ENCODE measurements at regions not wholly inside any gene's neighbourhood (a gene's known extent, or its start where the extent isn't known, plus 50 kb on each side); places are given as distances from the start of the nearest gene placed in this dataset.

GRCh38 chr20:59519707-59520014 is 84.7 kb upstream of the PHACTR3 start:
- H3K4me3 ChIP-seq (ENCODE audit: low read length): no peak overlapping the region
- no peaks in the 10 kb centered on the region for H3K9me3 ChIP-seq (ENCODE audit: control insufficient read depth, low read depth, low read length)
- no peak for DNase-seq
- no peak overlapping the region for H3K27ac ChIP-seq (ENCODE audit: low read length)
- H3K36me3 ChIP-seq (ENCODE audit: control insufficient read depth, insufficient read depth, low read length): no peaks in the 10 kb centered on the region
- H3K27me3 ChIP-seq (ENCODE audit: control insufficient read depth, insufficient read depth, low read length): peaks cover 7% of the 10 kb centered on the region
- H3K4me1 ChIP-seq (ENCODE audit: control insufficient read depth, insufficient read depth, low read length): peaks cover 4% of the 10 kb centered on the region
- no CpG with 5 or more reads among the region's 1 CpG for WGBS (ENCODE audit: insufficient coverage, low lambda C conversion rate)

DNA sequence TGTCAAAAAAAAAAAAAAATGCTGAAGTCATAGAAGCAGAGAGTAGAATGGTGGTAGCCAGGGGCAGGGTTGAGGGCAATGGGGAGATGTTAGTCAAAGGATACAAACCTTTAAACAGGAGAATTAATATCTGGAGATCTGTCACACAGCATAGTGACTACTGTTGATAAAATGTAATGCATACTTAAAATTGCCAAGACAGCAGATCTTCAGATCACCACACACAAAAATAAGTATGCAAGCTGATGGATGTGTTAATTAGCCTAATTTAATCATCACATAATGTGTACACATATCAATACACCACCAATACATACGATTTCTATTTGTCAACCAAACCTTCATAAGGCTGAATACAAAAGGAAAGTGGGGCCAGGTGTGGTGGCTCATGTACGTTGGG is 83.5 kb upstream of the PHACTR3 start:
- no peaks in the 10 kb centered on the region for H3K36me3 ChIP-seq (ENCODE audit: control insufficient read depth, insufficient read depth, low read length)
- peaks cover 5% of the 10 kb centered on the region for H3K27me3 ChIP-seq (ENCODE audit: control insufficient read depth, insufficient read depth, low read length)
- no peak for DNase-seq
- no peaks in the 10 kb centered on the region for H3K9me3 ChIP-seq (ENCODE audit: control insufficient read depth, low read depth, low read length)
- no peaks in the 10 kb centered on the region for H3K4me1 ChIP-seq (ENCODE audit: control insufficient read depth, insufficient read depth, low read length)
- no peak overlapping the region for H3K27ac ChIP-seq (ENCODE audit: low read length)
- H3K4me3 ChIP-seq (ENCODE audit: low read length): no peak overlapping the region
- no CpG with 5 or more reads among the region's 2 CpGs for WGBS (ENCODE audit: insufficient coverage, low lambda C conversion rate)

DNA sequence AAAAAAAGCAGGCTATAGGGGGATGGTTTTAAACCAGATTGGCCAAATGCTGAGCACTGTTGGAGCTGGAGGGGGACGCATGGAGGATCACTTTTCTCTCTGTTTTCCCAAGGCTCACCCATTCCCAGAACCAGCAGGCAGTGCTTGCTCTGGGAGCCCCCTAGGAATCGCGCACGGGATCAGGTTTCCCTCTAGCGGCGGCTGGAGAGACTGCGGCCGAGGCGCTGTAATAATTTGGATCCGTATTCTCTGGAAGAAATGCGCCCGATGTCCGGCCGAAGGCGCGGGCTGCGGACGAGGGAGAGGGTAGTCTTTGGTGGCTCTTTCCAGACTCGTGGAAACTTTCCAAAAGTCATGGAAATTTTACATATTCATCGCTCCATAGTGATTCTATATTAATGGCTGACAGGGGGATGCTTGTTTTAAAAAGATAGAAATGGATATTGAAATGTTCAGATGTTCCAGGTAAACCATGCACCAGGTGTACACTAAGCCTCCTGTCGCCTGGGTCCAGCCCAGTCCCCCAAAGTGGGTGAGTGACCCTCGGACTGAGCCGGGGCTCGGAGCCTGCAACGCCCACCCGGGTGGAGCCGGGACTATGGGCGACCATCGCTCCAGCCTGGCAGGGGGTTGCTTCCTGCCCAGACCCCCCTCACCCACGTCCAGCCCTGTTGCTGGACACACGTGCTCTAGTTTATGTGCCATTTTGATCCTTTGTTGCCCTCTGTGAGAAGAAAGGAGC is 78.7 kb upstream of the PHACTR3 start:
- no peak overlapping the region for H3K27ac ChIP-seq (ENCODE audit: low read length)
- peak in 1 of 2 donors; percentile 40 for DNase-seq
- no peaks in the 10 kb centered on the region for H3K9me3 ChIP-seq (ENCODE audit: control insufficient read depth, low read depth, low read length)
- H3K36me3 ChIP-seq (ENCODE audit: control insufficient read depth, insufficient read depth, low read length): no peaks in the 10 kb centered on the region
- no peaks in the 10 kb centered on the region for H3K4me1 ChIP-seq (ENCODE audit: control insufficient read depth, insufficient read depth, low read length)
- H3K27me3 ChIP-seq (ENCODE audit: control insufficient read depth, insufficient read depth, low read length): peaks cover 24% of the 10 kb centered on the region
- WGBS (ENCODE audit: insufficient coverage, low lambda C conversion rate): no CpG with 5 or more reads among the region's 31 CpGs
- H3K4me3 ChIP-seq (ENCODE audit: low read length): no peak overlapping the region

- Histone ChIP-seq H3K9me3 (ENCODE audit: control insufficient read depth, low read depth, low read length) (no peaks in the 10 kb centered on the region), H3K4me3 (ENCODE audit: low read length) (no peak overlapping the region), H3K27ac (ENCODE audit: low read length) (no peak overlapping the region), H3K4me1 (ENCODE audit: control insufficient read depth, insufficient read depth, low read length) (no peaks in the 10 kb centered on the region), H3K36me3 (ENCODE audit: control insufficient read depth, insufficient read depth, low read length) (no peaks in the 10 kb centered on the region), H3K27me3 (ENCODE audit: control insufficient read depth, insufficient read depth, low read length) (peaks cover 24% of the 10 kb centered on the region)
- DNase-seq: no peak
- no CpG with 5 or more reads among the region's 18 CpGs for WGBS (ENCODE audit: insufficient coverage, low lambda C conversion rate)
Measured at GRCh38 chr20:59526242-59527225, 77.8 kb upstream of the PHACTR3 start.

DNA sequence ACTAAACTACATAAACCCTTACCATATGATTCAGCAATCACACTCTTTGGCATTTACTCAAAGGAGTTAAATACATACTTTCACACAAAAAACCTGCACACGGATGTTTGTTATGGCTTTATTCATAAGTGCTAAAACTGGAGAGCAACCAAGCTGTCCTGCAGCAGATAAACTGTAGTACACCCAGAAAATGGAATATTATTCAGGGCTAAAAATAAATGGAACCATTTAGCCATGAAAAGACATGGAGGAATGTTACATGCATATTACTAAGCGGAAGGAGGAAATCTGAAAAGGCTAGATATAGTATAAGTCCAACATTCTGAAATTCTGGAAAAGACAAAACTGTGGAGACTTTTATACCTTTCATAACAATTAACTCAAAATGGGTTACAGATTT is 73.6 kb upstream of the PHACTR3 start:
- DNase-seq: no peak
- H3K4me3 ChIP-seq (ENCODE audit: low read length): no peak overlapping the region
- H3K27ac ChIP-seq (ENCODE audit: low read length): no peak overlapping the region
- WGBS (ENCODE audit: insufficient coverage, low lambda C conversion rate): 100% methylated on average over 1 of the region's 2 CpGs
- no peaks in the 10 kb centered on the region for H3K36me3 ChIP-seq (ENCODE audit: control insufficient read depth, insufficient read depth, low read length)
- H3K27me3 ChIP-seq (ENCODE audit: control insufficient read depth, insufficient read depth, low read length): peaks cover 19% of the 10 kb centered on the region
- no peaks in the 10 kb centered on the region for H3K9me3 ChIP-seq (ENCODE audit: control insufficient read depth, low read depth, low read length)
- H3K4me1 ChIP-seq (ENCODE audit: control insufficient read depth, insufficient read depth, low read length): no peaks in the 10 kb centered on the region

GRCh38 chr20:59537991-59538390 is 66.3 kb upstream of the PHACTR3 start:
- Histone ChIP-seq H3K4me3 (ENCODE audit: low read length) (no peak overlapping the region), H3K9me3 (ENCODE audit: control insufficient read depth, low read depth, low read length) (no peaks in the 10 kb centered on the region), H3K27me3 (ENCODE audit: control insufficient read depth, insufficient read depth, low read length) (no peaks in the 10 kb centered on the region), H3K27ac (ENCODE audit: low read length) (no peak overlapping the region), H3K36me3 (ENCODE audit: control insufficient read depth, insufficient read depth, low read length) (no peaks in the 10 kb centered on the region), H3K4me1 (ENCODE audit: control insufficient read depth, insufficient read depth, low read length) (no peaks in the 10 kb centered on the region)
- 83% methylated on average over 1 of the region's 2 CpGs for WGBS (ENCODE audit: insufficient coverage, low lambda C conversion rate)
- no peak for DNase-seq

DNA sequence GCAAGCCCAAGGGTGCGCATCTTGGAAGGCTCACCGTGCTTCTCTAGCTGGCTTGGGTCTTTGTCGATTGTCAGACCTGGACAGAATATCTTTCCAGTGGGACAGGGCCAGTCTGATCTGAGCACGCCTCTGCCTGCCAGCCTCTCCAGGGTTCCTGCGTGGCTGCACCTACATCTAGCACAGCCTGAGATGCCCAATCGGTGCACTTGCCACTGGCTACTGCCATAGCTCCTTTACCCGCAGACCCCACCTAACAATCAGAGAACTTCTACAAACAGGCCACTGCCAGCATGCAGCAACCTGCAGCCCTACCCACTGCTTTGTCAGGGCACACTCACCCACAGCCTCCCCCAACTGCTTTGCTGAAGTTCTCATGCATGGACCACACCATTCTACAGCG is 56.7 kb upstream of the PHACTR3 start:
- Histone ChIP-seq H3K27me3 (ENCODE audit: control insufficient read depth, insufficient read depth, low read length) (peaks cover 2% of the 10 kb centered on the region), H3K4me1 (ENCODE audit: control insufficient read depth, insufficient read depth, low read length) (no peaks in the 10 kb centered on the region), H3K9me3 (ENCODE audit: control insufficient read depth, low read depth, low read length) (no peaks in the 10 kb centered on the region), H3K27ac (ENCODE audit: low read length) (no peak overlapping the region), H3K4me3 (ENCODE audit: low read length) (no peak overlapping the region), H3K36me3 (ENCODE audit: control insufficient read depth, insufficient read depth, low read length) (no peaks in the 10 kb centered on the region)
- no peak for DNase-seq
- 100% methylated on average over 1 of the region's 8 CpGs for WGBS (ENCODE audit: insufficient coverage, low lambda C conversion rate)
